Cardiac septum (tissue), 1 donor: ENCODE measurements at regions not wholly inside any gene's neighbourhood (a gene's known extent, or its start where the extent isn't known, plus 50 kb on each side); places are given as distances from the start of the nearest gene placed in this dataset.

Source experiments
- DNase-seq: peaks from one replicate; pipeline ENCODE4 v3.0.0-alpha.2; 2020; ENCODE audit warnings: low spot score
- intact Hi-C: fragments of 100-400 bp; cut with DNase I; formaldehyde crosslinking; loops from one replicate; pipeline ENCODE4 v1.14.0; 2022
- donor health status: DM: no; HTN: no; CAD: no.

DNA sequence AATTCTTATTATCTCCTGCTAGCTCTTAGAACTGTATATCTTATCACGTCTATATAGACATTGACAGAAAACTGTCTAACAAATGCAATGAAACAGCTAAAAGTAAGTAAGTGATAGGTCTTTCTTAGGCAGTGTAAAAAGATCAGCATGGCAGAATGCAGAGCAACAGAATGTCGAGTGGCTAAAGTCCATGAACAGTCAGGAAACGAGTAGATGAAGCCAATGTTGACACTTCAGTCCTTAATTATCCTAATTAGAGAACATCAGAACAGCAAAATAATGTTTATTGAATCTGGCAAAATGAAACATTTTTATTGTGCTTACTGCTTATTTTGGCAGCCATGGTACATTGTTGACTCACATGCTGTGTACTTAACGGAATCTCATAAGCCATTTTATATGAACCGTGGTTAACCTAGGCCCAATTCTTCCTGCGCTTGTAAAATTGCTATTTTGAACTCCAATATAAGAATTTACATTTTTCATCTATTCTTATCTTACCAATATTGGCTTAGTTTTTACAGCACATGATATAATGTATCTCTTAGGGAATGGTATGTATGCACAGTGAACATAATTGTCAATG lies 748.1 kb downstream of the DACH1 start:
- intact Hi-C loops: no loop called here
- DNase-seq: no peak

GRCh38 chr13:71117920-71118319 lies 749.1 kb downstream of the DACH1 start:
- intact Hi-C loops: no loop called here
- no peak for DNase-seq

- no peak for DNase-seq
- intact Hi-C loops: no loop called here
Observed at GRCh38 chr13:71115301-71115700, 751.7 kb downstream of the DACH1 start.

GRCh38 chr13:71096421-71096820 lies 770.6 kb downstream of the DACH1 start:
- intact Hi-C loops: no loop called here
- DNase-seq: no peak

DNA sequence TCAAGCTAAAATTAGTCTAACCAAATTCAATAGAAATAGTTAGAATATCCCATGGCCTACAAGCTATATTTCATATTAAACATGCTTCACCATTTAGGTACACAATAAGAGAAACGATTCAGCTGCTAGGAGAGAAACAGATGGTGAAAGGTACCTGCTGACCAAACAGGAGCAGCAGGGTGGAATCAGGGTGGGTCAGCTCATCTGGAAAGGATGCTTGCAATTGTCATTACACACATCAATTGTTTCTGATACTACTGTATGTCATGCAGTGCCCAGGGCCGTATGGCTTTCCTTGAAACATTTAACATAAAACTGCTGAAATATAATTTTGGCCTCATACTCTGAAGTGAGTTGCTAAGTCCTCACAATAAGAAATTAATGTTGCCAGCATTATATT lies 776.0 kb downstream of the DACH1 start:
- no peak for DNase-seq
- intact Hi-C loops: no loop called here

DNA sequence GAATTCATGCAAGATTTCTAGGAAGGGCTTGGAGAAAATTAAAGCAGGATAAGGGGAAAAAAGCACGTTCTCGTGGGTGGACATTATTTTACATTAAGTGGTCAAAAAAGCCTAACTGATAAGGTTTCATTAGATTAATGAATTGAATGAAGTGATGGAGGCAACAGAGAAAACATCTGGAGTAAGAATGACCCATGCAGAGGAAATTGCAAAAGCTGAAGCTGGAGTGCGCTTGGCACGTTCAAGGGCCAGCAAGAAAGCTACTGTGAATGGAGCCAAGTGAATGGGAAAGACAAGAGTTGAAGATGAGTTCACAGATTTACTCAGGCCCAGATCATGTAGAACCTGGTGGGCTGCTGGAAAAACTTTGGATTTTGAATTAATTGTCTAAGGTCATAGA lies 777.9 kb downstream of the DACH1 start:
- intact Hi-C loops: no loop called here
- DNase-seq: no peak

GRCh38 chr13:71087432-71087831 lies 779.6 kb downstream of the DACH1 start:
- intact Hi-C loops: no loop called here

GRCh38 chr13:71087006-71087405 lies 780.0 kb downstream of the DACH1 start:
- intact Hi-C loops: no loop called here
- no peak for DNase-seq

More at GRCh38 chr13:71087432-71087831, 779.6 kb downstream of the DACH1 start:
- no peak for DNase-seq

DNA sequence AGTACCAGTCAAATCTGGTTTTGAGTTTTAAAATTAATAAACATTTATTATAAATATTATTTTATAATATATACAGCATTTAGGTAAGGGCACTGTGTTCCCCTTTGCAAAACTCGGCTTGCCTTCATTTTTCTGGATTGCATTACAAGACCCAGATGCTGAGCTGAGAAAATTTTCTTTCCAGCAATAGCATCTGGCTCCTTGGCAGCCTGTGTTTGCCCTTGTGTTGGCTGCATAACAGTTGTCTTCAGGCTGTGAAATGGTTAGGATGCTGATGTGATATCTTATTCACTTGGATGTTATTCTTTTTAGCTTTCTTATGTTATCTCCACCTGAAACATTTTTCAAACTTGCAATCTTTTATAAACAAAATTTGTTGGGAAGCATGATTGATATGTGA lies 784.4 kb downstream of the DACH1 start:
- intact Hi-C loops: no loop called here
- DNase-seq: no peak

DNA sequence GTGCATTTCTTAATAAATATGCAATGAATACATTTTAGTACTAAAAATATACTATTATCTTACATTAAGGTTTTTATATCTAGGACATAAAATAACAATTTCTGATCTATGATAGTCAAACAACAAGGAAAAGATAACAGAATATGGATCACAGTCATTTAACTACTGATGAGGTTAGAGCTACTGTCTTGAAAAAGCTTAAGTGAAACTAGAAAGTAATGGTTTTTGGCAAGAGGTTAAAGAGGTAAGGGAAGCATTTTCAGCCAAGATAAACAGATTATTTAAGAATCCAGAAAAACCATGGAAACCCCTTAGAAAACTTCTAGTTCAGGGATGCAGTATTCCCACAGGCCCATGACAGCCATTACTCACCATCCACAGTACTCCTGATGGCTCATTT lies 787.4 kb downstream of the DACH1 start:
- intact Hi-C loops: no loop called here
- DNase-seq: no peak

DNA sequence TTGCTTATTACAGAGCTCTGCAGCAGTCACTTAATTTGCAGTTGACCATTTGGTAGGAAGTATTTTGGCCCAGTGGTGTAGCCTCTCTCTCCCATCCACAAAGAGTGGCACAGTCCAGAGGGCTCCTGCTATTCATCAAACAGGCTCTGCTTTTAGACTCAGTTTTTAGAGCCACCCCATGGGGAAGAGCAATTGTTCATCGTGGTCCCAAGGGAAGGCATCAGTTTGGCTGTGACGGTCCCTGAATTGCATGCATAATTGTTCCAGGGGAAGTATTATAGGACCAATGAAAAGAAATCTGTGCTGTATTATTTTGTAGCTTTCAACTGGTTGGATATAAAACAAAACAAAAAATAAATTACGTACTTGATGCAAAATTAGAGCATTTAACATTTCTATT lies 799.0 kb downstream of the DACH1 start:
- no peak for DNase-seq
- intact Hi-C loops: no loop called here

- DNase-seq: no peak
- intact Hi-C loops: no loop called here
Observed at GRCh38 chr13:71067165-71067815, 799.7 kb downstream of the DACH1 start.

GRCh38 chr13:71056581-71056980 lies 810.4 kb downstream of the DACH1 start:
- no peak for DNase-seq
- intact Hi-C loops: no loop called here

DNA sequence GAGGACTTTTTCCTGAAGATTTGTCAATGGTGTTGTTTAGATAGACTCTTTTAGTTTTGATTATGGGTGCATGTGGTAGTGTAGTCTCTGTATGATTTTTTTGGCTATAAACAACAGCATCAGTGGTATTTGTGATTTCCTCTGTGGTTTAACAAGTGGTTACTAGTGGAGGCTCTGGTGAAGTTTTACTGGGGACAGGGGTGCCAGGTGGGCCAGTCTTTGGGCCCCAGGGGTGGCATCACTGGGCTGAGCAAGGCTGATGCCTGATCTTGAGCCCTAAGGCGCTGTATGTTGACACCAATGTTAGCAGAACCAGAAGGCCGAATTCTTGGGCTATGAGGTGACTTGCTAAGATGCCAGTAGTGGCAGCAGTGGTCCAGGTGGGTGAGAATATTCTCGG lies 811.4 kb downstream of the DACH1 start:
- intact Hi-C loops: no loop called here
- no peak for DNase-seq

DNA sequence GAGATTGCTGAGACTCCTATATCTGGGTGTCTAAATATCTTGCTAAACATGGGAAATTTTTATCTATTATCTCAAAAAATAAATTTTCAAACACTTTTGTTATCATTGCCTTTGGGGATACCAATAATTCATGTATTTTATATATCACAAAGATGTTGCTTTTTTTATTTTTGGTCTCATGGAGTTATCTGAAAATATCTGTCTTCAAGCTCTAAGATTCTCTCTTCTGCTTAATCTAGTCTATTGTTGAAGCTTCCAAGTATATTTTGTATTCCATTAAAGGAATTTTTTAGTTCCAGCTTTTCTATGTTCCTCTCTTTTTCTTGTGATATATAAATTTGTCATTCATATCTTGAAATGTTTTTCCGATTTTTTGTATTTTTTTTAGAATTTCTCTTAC lies 812.0 kb downstream of the DACH1 start:
- intact Hi-C loops: no loop called here
- DNase-seq: no peak

DNA sequence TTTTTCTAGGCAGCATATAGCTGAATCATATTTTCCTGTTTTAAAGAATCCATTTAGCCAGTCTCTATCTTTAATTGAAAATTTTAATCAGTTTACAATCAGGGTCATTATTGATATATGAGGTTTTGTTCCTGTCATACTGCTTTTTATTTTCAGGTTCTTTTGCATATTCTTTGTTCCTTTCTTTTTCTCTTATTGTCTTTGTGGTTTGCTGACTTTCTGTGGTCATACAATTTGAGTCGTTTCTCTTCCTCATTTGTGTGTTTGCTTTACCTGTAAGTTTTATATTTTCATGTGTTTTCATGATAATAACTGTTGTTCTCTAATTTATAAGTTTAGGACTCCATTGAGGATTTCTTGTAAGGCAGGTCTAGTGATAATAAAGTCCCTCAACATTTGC lies 812.6 kb downstream of the DACH1 start:
- DNase-seq: no peak
- intact Hi-C loops: no loop called here

DNA sequence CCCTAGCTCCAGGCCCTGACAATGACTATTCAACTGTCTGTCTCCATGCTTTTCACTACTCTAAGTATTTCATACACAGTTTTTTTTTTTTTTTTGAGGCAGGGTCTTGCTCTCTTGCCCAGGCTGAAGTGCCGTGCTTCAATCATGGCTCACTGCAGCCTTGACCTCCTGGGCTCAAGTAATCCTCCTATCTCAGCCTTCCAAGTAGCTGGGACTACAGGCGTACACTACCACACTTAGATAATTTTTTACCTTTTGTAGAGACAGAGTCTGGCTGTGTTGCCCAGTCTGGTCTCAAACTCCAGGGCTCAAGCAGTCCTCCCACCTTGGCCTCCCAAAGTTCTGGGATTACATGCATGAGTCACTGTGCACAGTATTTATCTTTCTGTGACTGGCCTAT lies 815.4 kb downstream of the DACH1 start:
- no peak for DNase-seq
- intact Hi-C loops: no loop called here

GRCh38 chr13:71046360-71047079 lies 820.5 kb downstream of the DACH1 start:
- no peak for DNase-seq
- intact Hi-C loops: no loop called here

GRCh38 chr13:71045101-71045500 lies 821.9 kb downstream of the DACH1 start:
- DNase-seq: no peak
- intact Hi-C loops: no loop called here

DNA sequence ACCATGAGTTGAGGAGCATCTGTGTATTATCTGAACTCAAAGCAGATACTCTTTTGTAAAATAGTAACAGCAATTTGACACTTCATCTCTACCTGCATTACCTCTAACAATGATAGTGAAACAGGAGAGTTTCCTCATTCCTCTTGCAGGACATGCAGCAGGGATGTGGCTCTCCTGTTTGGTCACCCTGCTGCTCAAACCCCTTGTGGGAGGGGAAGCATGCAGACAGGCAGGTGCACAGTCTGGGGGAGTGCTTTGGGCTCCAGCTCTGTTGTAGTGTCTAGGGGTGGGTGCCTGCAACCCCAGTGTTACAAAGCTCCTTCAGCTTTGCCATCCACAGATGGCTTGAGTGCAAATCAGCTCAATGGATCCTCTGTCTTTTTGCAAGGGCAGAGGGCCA lies 827.6 kb downstream of the DACH1 start:
- no peak for DNase-seq
- intact Hi-C loops: no loop called here

GRCh38 chr13:71034018-71034417 lies 833.0 kb downstream of the DACH1 start:
- intact Hi-C loops: no loop called here
- DNase-seq: no peak
